ENCODE measurements at regions not wholly inside any gene's neighbourhood (a gene's known extent, or its start where the extent isn't known, plus 50 kb on each side); places are given as distances from the start of the nearest gene placed in this dataset.

- TF ChIP-seq MAX (IDR thresholded peaks at IDR 0.05) (no peak), CTCF (IDR thresholded peaks at IDR 0.05; ENCODE audit: low read depth, low read length, missing input control) (no peak), REST (IDR thresholded peaks at IDR 0.05) (no peak), JUND (IDR thresholded peaks at IDR 0.05) (no peak), RAD21 (IDR thresholded peaks at IDR 0.05) (no peak), RXRA (IDR thresholded peaks at IDR 0.05) (no peak)
These were observed 138.9 kb upstream of the DHRS4 start for GRCh38 chr14:23814527-23815256.

Measured in liver (tissue), 3 donors.